ENCODE measurements at regions not wholly inside any gene's neighbourhood (a gene's known extent, or its start where the extent isn't known, plus 50 kb on each side); places are given as distances from the start of the nearest gene placed in this dataset.

DNA sequence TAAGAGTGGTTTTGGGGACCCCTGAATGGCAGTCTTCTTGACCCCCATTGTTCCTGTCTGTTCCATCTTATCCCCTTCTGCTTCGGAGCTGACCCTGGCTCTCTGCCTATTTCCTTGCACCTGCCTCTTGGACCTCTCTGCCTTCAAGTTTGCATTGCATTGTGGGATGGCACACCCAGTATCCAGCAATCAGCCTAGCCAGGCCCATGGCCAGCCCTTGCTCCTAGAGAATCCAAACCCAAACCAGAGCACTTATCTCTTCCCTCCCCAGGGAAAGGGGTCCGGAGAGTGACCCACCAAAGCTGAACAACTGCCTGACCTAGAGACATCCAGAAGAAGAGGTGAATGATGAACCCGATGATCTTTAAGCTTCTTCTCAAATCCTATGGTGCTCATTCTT lies 607.3 kb upstream of the CADM1 start:
- in situ Hi-C loops (cut with HindIII; ENCODE audit: low sequenced_read_pairs): no loop called here

DNA sequence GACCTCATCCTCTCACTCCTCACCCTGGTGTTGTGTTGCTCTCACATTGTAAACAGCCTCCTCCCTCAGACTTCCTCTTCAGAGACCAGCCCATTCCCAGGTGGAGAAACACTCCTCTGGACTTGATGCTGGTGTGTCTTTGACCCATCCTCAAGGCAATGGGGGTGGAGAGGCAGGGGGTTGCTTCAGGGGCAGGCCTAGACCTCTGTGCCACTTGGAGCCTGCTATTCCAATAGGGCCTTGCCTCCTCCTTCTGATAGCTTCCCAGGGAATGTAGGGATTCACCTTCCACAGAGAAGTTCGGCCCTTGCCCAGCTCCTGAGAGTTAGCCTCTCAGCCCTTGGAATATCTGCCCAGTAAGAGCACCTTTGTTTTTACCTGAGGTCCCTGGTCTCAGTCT lies 606.6 kb upstream of the CADM1 start:
- in situ Hi-C loops (cut with HindIII; ENCODE audit: low sequenced_read_pairs): no loop called here

GRCh38 chr11:116110356-116110755 lies 606.1 kb upstream of the CADM1 start:
- in situ Hi-C loops (cut with HindIII; ENCODE audit: low sequenced_read_pairs): no loop called here

DNA sequence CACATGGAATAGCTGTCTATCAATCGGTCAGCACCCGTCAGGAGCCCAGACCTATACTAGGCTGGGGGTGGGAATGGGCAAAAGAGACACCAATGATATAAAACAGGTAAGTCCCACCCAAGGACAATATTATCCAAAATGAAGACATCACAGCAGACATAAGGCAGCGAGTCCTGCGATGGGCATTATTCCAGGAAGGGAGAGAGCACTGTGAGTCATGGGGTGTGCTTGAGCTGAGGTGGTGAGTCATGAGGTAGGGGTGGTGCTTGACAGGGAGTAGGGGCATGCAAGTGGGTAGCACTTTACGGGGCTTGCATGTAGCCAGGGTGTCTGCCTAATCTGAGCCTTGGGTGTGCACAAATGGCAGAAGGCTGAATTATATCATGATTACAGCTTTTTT lies 605.0 kb upstream of the CADM1 start:
- in situ Hi-C loops (cut with HindIII; ENCODE audit: low sequenced_read_pairs): no loop called here

DNA sequence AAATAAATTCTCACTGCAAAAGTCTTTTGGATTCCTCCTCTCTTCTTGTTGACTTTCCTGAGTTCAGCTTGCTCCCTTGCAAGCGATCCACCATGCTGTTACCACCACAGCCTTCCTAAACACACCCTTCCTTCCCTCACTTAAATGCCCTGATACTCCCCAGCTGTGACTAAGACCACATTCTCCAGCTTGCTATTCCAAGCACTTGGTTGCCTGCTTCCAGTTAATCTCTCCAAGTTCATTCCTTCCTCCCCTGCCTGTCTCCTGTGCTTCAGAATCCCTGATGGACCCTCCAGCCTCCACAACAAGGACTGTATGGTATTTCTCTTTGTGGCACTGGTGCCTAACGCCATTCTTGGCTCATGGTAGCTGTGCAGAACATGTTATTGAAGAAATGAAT lies 603.9 kb upstream of the CADM1 start:
- in situ Hi-C loops (cut with HindIII; ENCODE audit: low sequenced_read_pairs): no loop called here

DNA sequence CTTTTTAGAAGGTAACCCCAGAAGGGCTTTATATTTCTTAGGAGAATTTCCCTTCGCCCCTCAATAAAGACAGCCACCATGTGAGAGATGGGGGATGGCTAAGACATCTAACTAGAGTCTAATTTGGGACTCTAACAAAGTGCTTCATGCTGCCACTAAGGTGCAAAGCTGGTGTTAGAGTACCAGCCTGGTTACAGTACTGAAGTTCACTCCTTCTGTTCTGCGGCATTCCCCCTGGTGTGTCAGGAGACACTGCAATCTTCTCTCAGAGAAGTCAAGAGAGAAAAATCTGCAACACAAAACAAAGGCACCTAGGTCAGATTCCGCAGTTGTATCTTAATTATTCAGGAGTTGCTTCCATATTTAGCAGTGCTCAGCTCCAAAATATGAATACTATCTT lies 603.0 kb upstream of the CADM1 start:
- in situ Hi-C loops (cut with HindIII; ENCODE audit: low sequenced_read_pairs): no loop called here

GRCh38 chr11:116104498-116105174 lies 600.4 kb upstream of the CADM1 start:
- in situ Hi-C loops (cut with HindIII; ENCODE audit: low sequenced_read_pairs): no loop called here

- in situ Hi-C loops (cut with HindIII; ENCODE audit: low sequenced_read_pairs): no loop called here
These were observed 597.7 kb upstream of the CADM1 start for GRCh38 chr11:116101902-116102301.

DNA sequence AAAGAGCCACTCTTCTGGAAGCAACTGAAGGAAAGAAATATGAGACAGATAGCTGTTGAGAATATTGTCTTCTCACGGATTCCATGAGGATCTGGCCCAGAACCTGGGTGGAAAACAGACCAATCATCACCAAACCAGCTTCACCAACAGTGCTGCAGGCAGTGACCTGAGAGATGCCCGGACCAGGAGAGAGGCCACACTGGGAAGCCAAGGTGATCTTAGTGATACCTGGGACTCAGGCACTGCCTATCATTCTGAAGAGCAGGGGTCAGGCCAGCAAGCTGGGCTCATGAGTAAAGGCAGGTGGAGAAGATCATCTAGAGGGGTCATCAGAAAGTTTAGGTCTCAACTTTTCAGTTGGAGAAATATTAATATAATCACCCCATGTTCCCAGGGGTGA lies 595.8 kb upstream of the CADM1 start:
- in situ Hi-C loops (cut with HindIII; ENCODE audit: low sequenced_read_pairs): no loop called here

DNA sequence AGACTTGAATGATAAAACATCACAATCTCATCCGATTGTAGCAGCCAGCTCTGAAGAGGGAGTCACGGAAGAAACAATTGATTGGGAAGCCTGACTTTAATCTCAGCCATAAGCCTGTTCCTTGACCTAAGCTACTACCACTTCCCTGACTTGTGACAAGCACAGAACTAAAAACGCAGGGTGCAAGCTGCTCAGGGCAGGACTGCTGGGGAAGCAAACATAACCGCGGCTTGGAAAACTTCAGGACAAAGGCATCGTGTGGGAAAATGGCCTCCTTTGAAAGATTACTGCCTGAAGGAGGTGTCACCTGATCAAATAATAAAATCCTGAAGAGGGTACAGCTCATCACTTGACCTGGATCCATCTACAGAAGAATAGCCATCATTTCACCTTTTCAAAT lies 595.3 kb upstream of the CADM1 start:
- in situ Hi-C loops (cut with HindIII; ENCODE audit: low sequenced_read_pairs): no loop called here

DNA sequence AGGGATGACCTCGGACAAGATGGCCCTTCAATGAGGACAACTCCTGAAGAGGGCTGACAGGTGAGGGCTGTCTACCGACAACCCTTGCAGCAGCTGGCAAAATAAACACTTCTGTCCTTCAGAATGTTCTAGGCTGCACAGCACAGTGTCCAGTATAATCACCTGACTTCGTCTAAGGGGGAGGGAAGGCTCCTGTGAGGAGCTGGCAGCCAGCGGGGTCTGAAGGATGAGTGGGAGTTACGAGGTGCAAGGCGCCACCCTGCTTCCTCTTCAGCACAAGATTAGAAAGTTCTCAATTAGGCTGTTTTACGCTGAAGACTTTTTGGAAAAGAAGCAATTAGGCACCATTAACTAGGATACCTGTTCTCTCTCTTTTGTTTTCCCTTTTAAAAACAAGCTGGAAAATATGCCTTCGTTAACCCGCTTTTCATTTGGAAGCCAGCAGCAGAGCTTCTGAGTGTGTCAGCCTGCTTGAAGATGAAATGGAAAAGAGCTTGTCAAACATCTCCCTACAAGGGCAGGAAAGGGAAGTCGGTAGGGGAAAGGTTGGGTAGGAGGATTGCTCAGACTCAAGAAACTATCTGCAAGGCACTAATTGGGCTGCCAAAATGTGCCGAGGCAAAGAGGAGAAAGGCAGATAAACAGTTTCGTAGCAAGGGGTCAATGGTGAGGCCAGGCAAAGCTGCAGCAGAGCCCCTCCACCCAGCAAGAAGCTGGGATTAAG lies 592.2 kb upstream of the CADM1 start:
- in situ Hi-C loops (cut with HindIII; ENCODE audit: low sequenced_read_pairs): no loop called here

GRCh38 chr11:116093481-116094270 lies 589.5 kb upstream of the CADM1 start:
- in situ Hi-C loops (cut with HindIII; ENCODE audit: low sequenced_read_pairs): no loop called here

GRCh38 chr11:116093065-116093464 lies 588.9 kb upstream of the CADM1 start:
- in situ Hi-C loops (cut with HindIII; ENCODE audit: low sequenced_read_pairs): no loop called here

DNA sequence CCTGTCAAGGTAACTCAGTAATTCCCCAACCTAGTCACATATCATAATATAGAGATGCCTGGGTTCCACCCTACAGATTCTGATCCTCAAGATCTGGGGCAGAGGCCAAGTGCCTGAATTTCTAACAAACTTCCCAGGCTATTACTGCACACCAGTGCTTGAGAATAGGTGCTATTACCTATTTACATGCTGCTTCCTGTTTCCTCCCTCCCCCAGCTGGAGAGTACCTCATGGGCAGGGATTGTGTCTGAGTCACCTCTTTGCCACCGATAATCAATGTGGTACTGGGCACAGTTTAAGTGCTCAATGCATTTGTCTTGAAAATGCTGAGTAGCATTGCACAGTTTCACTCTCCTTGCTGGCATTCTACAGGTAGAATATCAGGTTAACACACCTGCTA lies 582.2 kb upstream of the CADM1 start:
- in situ Hi-C loops (cut with HindIII; ENCODE audit: low sequenced_read_pairs): loop anchor here (5.0 kb wide), 1 partner anchor 81 kb away; no protein-coding TSS in a partner anchor

DNA sequence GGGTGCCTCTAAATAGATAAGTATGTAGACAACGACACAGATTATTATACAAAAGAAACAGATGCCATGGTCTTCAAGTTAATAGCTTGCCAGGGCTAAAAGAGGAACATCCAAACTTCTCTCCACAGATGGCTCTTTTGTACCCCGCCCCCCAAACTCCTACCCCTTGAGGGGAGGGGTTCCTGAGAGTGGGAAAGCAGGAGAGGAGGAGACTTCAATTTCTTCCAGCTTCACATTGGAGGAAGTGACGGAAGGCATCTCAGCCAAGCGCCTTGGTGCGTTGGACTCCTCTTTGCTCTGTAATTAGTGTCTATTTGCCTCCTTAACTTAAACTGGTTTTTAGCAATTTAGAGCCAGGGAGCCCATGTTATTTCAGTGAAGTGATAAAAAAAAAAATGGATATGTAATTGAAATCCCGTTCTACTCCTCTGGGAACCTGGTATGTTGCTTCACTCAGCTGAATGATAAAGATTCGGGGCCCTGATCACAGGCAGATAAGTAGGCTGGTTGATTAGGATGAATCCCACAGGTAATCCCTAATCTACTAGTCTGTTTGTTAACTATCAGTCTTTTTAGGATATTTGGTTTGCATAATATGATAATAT lies 580.9 kb upstream of the CADM1 start:
- in situ Hi-C loops (cut with HindIII; ENCODE audit: low sequenced_read_pairs): loop anchor here (5.0 kb wide), 1 partner anchor 82 kb away; no protein-coding TSS in a partner anchor

GRCh38 chr11:116084511-116084910 lies 580.3 kb upstream of the CADM1 start:
- in situ Hi-C loops (cut with HindIII; ENCODE audit: low sequenced_read_pairs): no loop called here

GRCh38 chr11:116082256-116082655 lies 578.0 kb upstream of the CADM1 start:
- in situ Hi-C loops (cut with HindIII; ENCODE audit: low sequenced_read_pairs): no loop called here

DNA sequence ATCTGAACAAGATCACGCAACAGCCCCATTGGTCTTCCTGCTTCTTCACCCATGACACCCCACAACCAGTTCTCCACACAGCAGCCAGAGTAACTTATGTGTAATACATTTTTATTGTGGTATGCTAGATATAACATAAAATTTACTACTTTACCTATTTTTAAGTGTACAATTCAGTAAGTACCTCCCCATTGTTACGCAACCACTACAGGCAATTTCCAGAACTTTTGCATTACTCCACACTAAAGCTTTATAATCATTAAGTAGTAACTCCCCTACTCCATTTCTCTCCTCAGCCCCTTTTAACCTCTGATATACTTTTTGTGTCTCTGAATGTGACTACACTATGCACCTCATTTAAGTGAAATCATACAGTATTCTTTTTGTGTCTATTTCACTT lies 575.4 kb upstream of the CADM1 start:
- in situ Hi-C loops (cut with HindIII; ENCODE audit: low sequenced_read_pairs): no loop called here

DNA sequence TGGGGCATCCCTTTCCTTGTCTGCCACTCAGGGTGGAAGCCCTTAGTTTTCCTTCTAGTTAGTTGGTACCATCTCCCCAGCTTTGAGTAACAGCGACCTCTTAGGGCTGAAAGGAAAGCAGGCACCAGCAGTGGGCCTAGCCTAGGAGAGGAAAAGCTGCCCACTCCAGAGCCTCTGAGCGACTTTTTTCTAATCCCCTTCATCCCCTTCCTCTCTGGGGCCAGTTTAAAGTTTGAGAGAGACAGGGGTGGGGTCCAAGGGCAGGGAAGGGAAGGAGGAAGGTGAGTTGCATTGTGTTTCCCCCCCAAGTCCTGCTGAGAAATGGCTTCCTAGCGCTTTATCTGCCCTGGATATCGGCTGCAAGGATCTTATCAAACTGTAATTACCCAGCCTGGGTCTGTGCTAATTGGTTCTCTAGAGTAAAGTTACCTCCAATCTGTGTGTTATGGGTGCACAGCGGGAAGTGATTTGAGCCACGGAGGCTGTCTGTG lies 573.9 kb upstream of the CADM1 start:
- in situ Hi-C loops (cut with HindIII; ENCODE audit: low sequenced_read_pairs): no loop called here

DNA sequence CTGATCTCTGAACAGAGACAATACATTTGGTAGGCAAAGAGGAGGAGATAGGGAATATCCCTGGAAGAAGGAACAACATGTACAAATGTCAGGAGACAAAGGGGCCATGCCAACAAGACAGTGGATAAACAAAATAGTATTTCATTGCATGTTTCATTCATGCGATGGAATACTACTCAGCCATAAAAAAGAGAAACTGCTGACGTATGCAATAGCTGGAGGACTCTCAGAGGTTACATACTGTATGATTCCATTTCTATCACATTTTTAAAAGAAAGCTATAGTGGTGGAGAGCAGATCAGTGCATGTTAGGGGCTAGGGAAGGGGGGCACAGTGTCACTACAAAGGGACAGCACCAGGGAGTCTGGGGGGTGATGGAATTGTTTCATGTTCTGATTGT lies 572.9 kb upstream of the CADM1 start:
- in situ Hi-C loops (cut with HindIII; ENCODE audit: low sequenced_read_pairs): no loop called here

Measured in endothelial cell of hepatic sinusoid (primary cell).